ENCODE measurements at regions not wholly inside any gene's neighbourhood (a gene's known extent, or its start where the extent isn't known, plus 50 kb on each side); places are given as distances from the start of the nearest gene placed in this dataset.

DNA sequence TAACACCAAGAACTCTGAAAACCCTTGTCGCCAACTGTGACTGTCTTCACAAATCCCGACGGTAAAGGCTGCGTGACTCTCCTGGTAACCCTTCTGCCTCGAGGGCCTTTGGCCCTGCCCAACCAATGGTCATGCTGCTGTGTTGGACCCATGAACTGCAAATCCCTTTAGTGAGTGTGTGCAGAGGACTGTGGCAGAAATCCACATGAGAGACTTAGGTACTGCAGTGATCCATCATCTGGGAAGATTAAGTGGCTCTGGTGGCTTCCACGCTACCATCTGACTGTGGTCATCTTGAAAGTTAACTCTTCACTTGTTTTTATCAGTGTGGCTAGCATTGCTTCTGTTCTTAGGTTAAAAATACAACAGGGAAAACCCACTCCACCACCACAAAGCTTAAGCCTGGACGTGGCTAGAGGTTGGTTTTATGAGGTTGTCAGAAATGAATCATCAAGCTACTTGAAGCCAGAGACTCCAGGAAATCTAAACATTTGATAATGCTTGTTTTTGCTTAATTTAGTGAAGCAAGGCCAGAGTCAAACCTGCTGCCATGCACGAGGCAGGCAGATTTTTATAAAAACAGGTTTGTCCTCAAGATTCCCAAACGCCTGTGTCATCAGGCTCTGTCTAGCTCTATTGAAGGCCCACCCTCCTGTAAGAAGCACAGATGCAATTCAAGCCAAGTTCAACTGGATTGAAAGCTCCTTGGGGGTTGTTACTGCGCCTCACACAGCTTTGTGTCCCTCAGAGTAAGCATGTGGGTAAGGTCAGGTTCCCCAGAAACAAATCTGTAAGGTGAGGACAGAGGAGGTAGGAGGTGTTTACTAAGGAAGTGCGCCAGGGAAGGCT, 52.7 kb upstream of the ERCC6L2 start:
- TF ChIP-seq, protein P1, sequence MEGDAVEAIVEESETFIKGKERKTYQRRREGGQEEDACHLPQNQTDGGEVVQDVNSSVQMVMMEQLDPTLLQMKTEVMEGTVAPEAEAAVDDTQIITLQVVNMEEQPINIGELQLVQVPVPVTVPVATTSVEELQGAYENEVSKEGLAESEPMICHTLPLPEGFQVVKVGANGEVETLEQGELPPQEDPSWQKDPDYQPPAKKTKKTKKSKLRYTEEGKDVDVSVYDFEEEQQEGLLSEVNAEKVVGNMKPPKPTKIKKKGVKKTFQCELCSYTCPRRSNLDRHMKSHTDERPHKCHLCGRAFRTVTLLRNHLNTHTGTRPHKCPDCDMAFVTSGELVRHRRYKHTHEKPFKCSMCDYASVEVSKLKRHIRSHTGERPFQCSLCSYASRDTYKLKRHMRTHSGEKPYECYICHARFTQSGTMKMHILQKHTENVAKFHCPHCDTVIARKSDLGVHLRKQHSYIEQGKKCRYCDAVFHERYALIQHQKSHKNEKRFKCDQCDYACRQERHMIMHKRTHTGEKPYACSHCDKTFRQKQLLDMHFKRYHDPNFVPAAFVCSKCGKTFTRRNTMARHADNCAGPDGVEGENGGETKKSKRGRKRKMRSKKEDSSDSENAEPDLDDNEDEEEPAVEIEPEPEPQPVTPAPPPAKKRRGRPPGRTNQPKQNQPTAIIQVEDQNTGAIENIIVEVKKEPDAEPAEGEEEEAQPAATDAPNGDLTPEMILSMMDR (IDR thresholded peaks at IDR 0.05; ENCODE audit: low read depth, low read length, poor library complexity, severe bottlenecking): no peak
- no peak for TF ChIP-seq EZH2phosphoT487 (IDR thresholded peaks at IDR 0.05; ENCODE audit: borderline replicate concordance, low read length)
